RWPE1 (cell line): ENCODE measurements at regions not wholly inside any gene's neighbourhood (a gene's known extent, or its start where the extent isn't known, plus 50 kb on each side); places are given as distances from the start of the nearest gene placed in this dataset.

ENCODE experiments used
- CTCF ChIA-PET: fragments of 350-600 bp; sonication (Branson Sonifier 250); formaldehyde crosslinking; extraction: SDS; loops from one replicate; lab custom pipeline; 2021; lab: Yijun Ruan, JAX
- POLR2A ChIA-PET: fragments of 400-600 bp; formaldehyde crosslinking; extraction: SDS; loops from one replicate; lab custom pipeline; 2020; ENCODE audit warnings: antibody characterized with exemption; ENCODE audit not compliant: low non-redundant PET; lab: Yijun Ruan, JAX
- DNase-seq: peaks from one replicate; pipeline ENCODE4 v3.0.0; 2012; ENCODE audit warnings: low spot score
- H3K27ac ChIP-seq: fragments of 450-650 bp; 2 replicates; pipeline ENCODE4 v1.5.1; 2017
- TF ChIP-seq, protein P1 (sequence below): fragments of 450-650 bp; conservative IDR thresholded peaks from 2 replicates; pipeline ENCODE4 v1.5.1; 2017; ENCODE audit warnings: low read depth, mild to moderate bottlenecking

DNA sequence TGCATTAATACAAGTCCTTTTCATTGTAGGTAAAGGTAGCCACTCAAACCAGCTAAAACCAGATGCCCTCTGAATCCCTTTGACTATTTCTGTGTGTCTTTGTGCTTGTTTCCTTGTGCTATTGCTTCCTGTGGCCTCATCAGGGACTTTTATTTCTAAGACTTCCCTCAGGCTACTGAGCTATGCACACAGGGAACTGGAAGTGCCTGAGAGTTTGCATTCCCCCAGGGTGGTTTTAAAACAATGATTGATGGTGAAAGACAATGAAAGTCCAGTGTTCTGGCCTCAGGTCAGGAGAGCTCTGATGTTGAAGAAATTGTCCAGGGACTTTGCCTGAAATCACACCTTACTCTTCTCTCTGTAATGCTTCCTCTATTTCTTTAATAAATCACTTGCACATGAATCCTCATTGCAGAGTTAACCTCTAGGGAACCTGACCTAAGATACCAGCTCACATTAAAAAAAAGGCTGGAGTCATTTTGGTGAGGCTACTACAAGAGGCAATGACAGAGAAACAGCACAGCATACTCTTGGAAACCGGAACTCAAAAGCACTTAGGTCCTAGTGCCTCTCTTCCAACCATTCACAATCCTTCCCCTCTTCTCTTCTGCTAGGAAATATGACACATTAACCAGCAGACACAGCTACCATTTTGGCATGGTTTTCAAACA is 158.1 kb upstream of the NREP start:
- no peak for DNase-seq
- no peak overlapping the region for H3K27ac ChIP-seq
- TF ChIP-seq, protein P1, sequence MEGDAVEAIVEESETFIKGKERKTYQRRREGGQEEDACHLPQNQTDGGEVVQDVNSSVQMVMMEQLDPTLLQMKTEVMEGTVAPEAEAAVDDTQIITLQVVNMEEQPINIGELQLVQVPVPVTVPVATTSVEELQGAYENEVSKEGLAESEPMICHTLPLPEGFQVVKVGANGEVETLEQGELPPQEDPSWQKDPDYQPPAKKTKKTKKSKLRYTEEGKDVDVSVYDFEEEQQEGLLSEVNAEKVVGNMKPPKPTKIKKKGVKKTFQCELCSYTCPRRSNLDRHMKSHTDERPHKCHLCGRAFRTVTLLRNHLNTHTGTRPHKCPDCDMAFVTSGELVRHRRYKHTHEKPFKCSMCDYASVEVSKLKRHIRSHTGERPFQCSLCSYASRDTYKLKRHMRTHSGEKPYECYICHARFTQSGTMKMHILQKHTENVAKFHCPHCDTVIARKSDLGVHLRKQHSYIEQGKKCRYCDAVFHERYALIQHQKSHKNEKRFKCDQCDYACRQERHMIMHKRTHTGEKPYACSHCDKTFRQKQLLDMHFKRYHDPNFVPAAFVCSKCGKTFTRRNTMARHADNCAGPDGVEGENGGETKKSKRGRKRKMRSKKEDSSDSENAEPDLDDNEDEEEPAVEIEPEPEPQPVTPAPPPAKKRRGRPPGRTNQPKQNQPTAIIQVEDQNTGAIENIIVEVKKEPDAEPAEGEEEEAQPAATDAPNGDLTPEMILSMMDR: no peak
- CTCF ChIA-PET: interaction anchor here (0.6 kb wide), 1 partner anchor 59 kb away, joined by 5 read pairs; no protein-coding TSS in a partner anchor
- POLR2A ChIA-PET: no interaction called here

DNA sequence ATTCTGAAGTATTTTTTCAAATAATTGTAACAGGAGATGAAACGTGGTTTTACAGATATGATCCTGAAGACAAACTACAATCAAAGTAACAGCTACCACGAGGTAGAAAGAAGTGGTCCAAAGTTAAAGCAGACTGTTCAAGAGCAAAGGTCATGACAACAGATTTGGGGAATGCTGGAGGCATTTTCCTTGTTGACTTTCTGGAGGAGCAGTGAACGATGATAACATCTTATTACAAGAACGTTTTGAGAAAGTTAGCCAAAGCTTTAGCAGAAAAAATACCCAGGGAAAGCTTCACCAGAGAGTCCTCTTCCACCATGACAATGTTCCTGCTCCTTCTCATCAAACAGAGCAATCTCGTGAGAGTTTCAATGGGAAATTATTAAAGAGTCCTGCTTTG is 145.4 kb upstream of the NREP start:
- CTCF ChIA-PET: interaction anchor here (0.8 kb wide), 1 partner anchor 342 kb away, joined by 6 read pairs; no protein-coding TSS in a partner anchor
- DNase-seq: no peak
- H3K27ac ChIP-seq: no peak overlapping the region
- POLR2A ChIA-PET: no interaction called here
- TF ChIP-seq, protein P1: no peak

- ChIA-PET POLR2A (interaction anchor here (0.6 kb wide), 1 partner anchor 49 kb away, joined by 4 read pairs; no protein-coding TSS in a partner anchor), CTCF (no interaction called here)
- H3K27ac ChIP-seq: no peak overlapping the region
- DNase-seq: no peak
- TF ChIP-seq, protein P1: no peak
Measured at GRCh38 chr5:111901296-111901695, 144.3 kb upstream of the NREP start.

- POLR2A ChIA-PET: no interaction called here
- DNase-seq: no peak
- CTCF ChIA-PET: no interaction called here
- no peak overlapping the region for H3K27ac ChIP-seq
- TF ChIP-seq, protein P1: no peak
Measured at GRCh38 chr5:111892949-111893348, 136.0 kb upstream of the NREP start.

DNA sequence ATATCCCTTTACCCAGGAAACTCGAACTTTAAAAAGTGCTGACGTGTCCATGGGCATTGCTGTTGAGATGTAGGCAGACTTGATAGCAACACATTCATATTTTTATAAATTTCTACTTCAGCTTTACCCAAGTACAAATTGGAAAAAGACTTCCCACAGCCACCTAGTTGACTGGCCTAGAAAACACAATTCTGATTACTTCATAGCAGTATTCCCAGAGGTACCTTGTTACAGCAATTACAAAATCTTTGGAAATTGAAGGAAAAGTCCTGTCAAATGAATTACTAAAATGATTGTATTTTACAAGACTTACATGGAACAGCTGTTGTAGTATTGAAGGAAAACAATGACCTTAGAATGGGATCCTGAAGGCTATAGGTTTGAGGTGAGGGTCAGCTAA is 130.7 kb upstream of the NREP start:
- H3K27ac ChIP-seq: no peak overlapping the region
- ChIA-PET CTCF (interaction anchor here (0.6 kb wide), 1 partner anchor 9 kb away, joined by 4 read pairs; no protein-coding TSS in a partner anchor), POLR2A (no interaction called here)
- TF ChIP-seq, protein P1: no peak
- no peak for DNase-seq

DNA sequence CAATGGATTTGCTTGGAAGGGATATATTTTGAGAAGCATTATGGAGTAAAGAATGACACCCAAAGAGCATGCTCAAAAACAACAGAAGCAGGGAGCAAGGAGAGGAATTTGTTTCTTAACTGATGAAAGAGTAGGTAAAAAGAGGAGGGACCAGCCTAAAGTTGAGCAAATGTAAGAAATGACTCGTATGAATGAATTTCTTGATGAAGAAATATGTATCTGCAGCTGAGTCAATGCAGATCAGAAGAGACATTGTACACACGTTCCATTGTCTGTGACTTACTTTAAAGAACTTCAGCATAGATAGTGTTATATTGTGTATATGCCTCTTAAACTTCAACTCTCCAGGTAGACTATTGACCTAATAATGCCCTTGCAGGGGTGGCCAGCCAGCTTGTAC is 112.7 kb upstream of the NREP start:
- POLR2A ChIA-PET: no interaction called here
- CTCF ChIA-PET: interaction anchor here (1.0 kb wide), 1 partner anchor 277 kb away, joined by 5 read pairs; no protein-coding TSS in a partner anchor

More for the DNA sequence above, 112.7 kb upstream of the NREP start:
- DNase-seq: no peak
- no peak overlapping the region for H3K27ac ChIP-seq
- TF ChIP-seq, protein P1: no peak
